GM18867 (cell line): ENCODE measurements at regions not wholly inside any gene's neighbourhood (a gene's known extent, or its start where the extent isn't known, plus 50 kb on each side); places are given as distances from the start of the nearest gene placed in this dataset.

Source experiments
- ATAC-seq: cut with Tn5 transposase; IDR thresholded peaks from one replicate; pipeline ENCODE4 v1.9.1; 2021; ENCODE audit warnings: mild to moderate bottlenecking, moderate library complexity; ENCODE audit not compliant: unreplicated experiment

GRCh38 chr2:18503376-18504228 lies 56.9 kb downstream of the RDH14 start:
- no peak for ATAC-seq

- no peak for ATAC-seq
Measured at GRCh38 chr2:18502142-18502541, 58.3 kb downstream of the RDH14 start.

GRCh38 chr2:18501729-18502128 lies 58.7 kb downstream of the RDH14 start:
- ATAC-seq: no peak

- ATAC-seq: no peak
Measured at GRCh38 chr2:18501156-18501555, 59.3 kb downstream of the RDH14 start.

GRCh38 chr2:18500333-18500732 lies 60.1 kb downstream of the RDH14 start:
- no peak for ATAC-seq

- ATAC-seq: no peak
Measured at GRCh38 chr2:18498531-18498930, 61.9 kb downstream of the RDH14 start.

GRCh38 chr2:18496516-18496915 lies 63.9 kb downstream of the RDH14 start:
- no peak for ATAC-seq

- no peak for ATAC-seq
Measured at GRCh38 chr2:18495058-18495457, 65.4 kb downstream of the RDH14 start.

- no peak for ATAC-seq
Measured at GRCh38 chr2:18492721-18493120, 67.7 kb downstream of the RDH14 start.

- ATAC-seq: no peak
Measured at GRCh38 chr2:18491577-18491976, 68.9 kb downstream of the RDH14 start.

- ATAC-seq: no peak
Measured at GRCh38 chr2:18490901-18491300, 69.6 kb downstream of the RDH14 start.

- ATAC-seq: no peak
Measured at GRCh38 chr2:18487106-18487913, 73.1 kb downstream of the RDH14 start.

GRCh38 chr2:18484625-18485024 lies 75.8 kb downstream of the RDH14 start:
- ATAC-seq: no peak

- ATAC-seq: no peak
Measured at GRCh38 chr2:18483896-18484295, 76.6 kb downstream of the RDH14 start.

- no peak for ATAC-seq
Measured at GRCh38 chr2:18482666-18483065, 77.8 kb downstream of the RDH14 start.

GRCh38 chr2:18479947-18480369 lies 80.5 kb downstream of the RDH14 start:
- ATAC-seq: no peak

- no peak for ATAC-seq
Measured at GRCh38 chr2:18477293-18477692, 83.2 kb downstream of the RDH14 start.

GRCh38 chr2:18476484-18476883 lies 84.0 kb downstream of the RDH14 start:
- ATAC-seq: no peak

GRCh38 chr2:18475884-18476283 lies 84.6 kb downstream of the RDH14 start:
- no peak for ATAC-seq

- ATAC-seq: no peak
Measured at GRCh38 chr2:18474700-18475099, 85.8 kb downstream of the RDH14 start.

GRCh38 chr2:18473241-18474181 lies 86.9 kb downstream of the RDH14 start:
- no peak for ATAC-seq
